BLaER1 (cell line): ENCODE measurements at regions not wholly inside any gene's neighbourhood (a gene's known extent, or its start where the extent isn't known, plus 50 kb on each side); places are given as distances from the start of the nearest gene placed in this dataset.

Source experiments
- H3K27ac ChIP-seq: shearing (Covaris generic); formaldehyde crosslinking; 2 replicates; pipeline ENCODE4 v1.8.1; 2022
- H3K27me3 ChIP-seq: shearing (Covaris generic); formaldehyde crosslinking; 2 replicates; pipeline ENCODE4 v1.8.1; 2022
- H3K36me3 ChIP-seq: shearing (Covaris generic); formaldehyde crosslinking; 2 replicates; pipeline ENCODE4 v1.8.1; 2022
- H3K4me1 ChIP-seq: shearing (Covaris generic); formaldehyde crosslinking; 2 replicates; pipeline ENCODE4 v1.8.1; 2022
- H3K4me2 ChIP-seq: shearing (Covaris generic); formaldehyde crosslinking; 2 replicates; pipeline ENCODE4 v1.8.1; 2022
- H3K4me3 ChIP-seq: shearing (Covaris generic); formaldehyde crosslinking; 2 replicates; pipeline ENCODE4 v1.8.1; 2022
- H3K9ac ChIP-seq: shearing (Covaris generic); formaldehyde crosslinking; 2 replicates; pipeline ENCODE4 v1.8.1; 2022
- H3K9me3 ChIP-seq: shearing (Covaris generic); formaldehyde crosslinking; 2 replicates; pipeline ENCODE4 v1.8.1; 2022
- H4K20me1 ChIP-seq: shearing (Covaris generic); formaldehyde crosslinking; 2 replicates; pipeline ENCODE4 v1.8.1; 2022
- Cebpa-rat ChIP-seq: shearing (Covaris generic); IDR thresholded peaks from 2 replicates; pipeline ENCODE4 v1.8.1; 2022

DNA sequence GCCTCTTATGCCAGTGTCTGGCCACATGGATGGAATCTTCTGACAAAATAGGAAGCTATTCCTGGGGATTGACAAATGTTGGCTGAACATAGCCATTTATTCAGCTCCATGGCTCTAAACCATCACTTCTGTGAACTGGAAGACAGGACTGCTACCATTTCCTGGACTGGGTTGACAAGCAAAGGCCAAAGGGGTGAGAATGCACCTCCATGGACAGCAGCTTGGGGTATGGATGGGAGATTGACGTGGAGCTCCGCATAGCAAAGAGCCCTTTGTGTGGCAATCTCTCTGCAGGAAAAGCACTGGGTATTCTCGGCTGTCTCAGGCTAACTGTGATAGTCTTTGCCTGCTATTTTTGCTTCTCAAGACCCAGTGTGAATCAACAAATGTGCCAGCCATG lies 223.0 kb upstream of the EGLN3 start:
- Histone ChIP-seq H3K27ac (no peak overlapping the region), H4K20me1 (no peaks in the 10 kb centered on the region), H3K4me1 (peaks cover 7% of the 10 kb centered on the region), H3K36me3 (no peaks in the 10 kb centered on the region), H3K9me3 (no peaks in the 10 kb centered on the region), H3K4me2 (no peak overlapping the region), H3K27me3 (no peaks in the 10 kb centered on the region), H3K9ac (no peak overlapping the region), H3K4me3 (no peak overlapping the region)
- TF ChIP-seq Cebpa-rat = no peak

GRCh38 chr14:34172550-34173368 lies 221.9 kb upstream of the EGLN3 start:
- H3K4me2 ChIP-seq = no peak overlapping the region
- H4K20me1 ChIP-seq = no peaks in the 10 kb centered on the region
- no peak overlapping the region for H3K9ac ChIP-seq
- no peaks in the 10 kb centered on the region for H3K9me3 ChIP-seq
- peaks cover 7% of the 10 kb centered on the region for H3K4me1 ChIP-seq
- no peak overlapping the region for H3K4me3 ChIP-seq
- no peaks in the 10 kb centered on the region for H3K36me3 ChIP-seq
- H3K27ac ChIP-seq = no peak overlapping the region
- H3K27me3 ChIP-seq = no peaks in the 10 kb centered on the region
- no peak for TF ChIP-seq Cebpa-rat

- Histone ChIP-seq H4K20me1 (no peaks in the 10 kb centered on the region), H3K36me3 (no peaks in the 10 kb centered on the region), H3K4me3 (no peak overlapping the region), H3K4me2 (no peak overlapping the region), H3K27me3 (no peaks in the 10 kb centered on the region), H3K9me3 (no peaks in the 10 kb centered on the region), H3K4me1 (peaks cover 7% of the 10 kb centered on the region), H3K9ac (no peak overlapping the region), H3K27ac (no peak overlapping the region)
- TF ChIP-seq Cebpa-rat = no peak
Measured at GRCh38 chr14:34172173-34172451, 221.2 kb upstream of the EGLN3 start.

DNA sequence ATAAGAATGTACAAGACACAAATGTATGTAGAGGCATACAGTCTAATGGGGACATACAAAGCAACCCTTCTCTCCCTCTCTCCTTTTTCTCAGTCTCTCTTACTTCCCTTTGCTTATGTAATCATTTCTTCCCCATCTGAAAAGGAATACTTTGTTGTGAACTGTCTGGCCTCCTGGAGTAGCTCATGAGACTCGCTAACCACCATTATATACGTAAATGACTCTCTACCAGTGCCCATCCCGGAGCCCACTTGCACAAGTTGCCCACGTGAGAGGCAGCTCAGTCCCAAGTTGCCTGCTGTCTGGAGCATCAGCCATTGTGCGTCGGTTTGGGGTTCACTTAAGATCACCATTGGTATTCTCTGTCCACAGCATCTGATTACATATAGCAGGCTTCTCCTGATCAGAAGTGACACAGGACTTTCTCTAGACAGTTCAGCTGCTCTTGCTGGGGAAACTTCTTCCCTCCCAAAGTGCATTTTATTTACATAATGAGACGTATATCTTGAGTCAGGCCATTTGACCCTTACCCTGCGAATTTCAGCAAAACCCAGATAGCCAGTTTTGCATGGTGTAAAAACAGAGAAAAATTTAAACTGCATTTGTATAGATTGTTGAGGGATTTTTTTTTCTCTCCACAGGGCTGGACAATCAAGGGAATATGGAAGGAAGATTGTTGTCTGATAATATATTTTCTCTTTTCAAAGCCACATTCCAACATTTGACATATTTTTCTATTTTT lies 220.7 kb upstream of the EGLN3 start:
- H3K27me3 ChIP-seq = no peaks in the 10 kb centered on the region
- no peak for TF ChIP-seq Cebpa-rat
- no peak overlapping the region for H3K4me3 ChIP-seq
- H3K9me3 ChIP-seq = no peaks in the 10 kb centered on the region
- no peak overlapping the region for H3K4me2 ChIP-seq
- peaks cover 7% of the 10 kb centered on the region for H3K4me1 ChIP-seq
- no peak overlapping the region for H3K27ac ChIP-seq
- no peaks in the 10 kb centered on the region for H4K20me1 ChIP-seq
- H3K9ac ChIP-seq = no peak overlapping the region
- no peaks in the 10 kb centered on the region for H3K36me3 ChIP-seq

GRCh38 chr14:34170882-34171281 lies 220.0 kb upstream of the EGLN3 start:
- Histone ChIP-seq H3K36me3 (no peaks in the 10 kb centered on the region), H3K9ac (no peak overlapping the region), H3K4me3 (no peak overlapping the region), H3K4me2 (no peak overlapping the region), H3K9me3 (no peaks in the 10 kb centered on the region), H4K20me1 (no peaks in the 10 kb centered on the region), H3K4me1 (peaks cover 5% of the 10 kb centered on the region), H3K27ac (no peak overlapping the region), H3K27me3 (no peaks in the 10 kb centered on the region)
- TF ChIP-seq Cebpa-rat = no peak

DNA sequence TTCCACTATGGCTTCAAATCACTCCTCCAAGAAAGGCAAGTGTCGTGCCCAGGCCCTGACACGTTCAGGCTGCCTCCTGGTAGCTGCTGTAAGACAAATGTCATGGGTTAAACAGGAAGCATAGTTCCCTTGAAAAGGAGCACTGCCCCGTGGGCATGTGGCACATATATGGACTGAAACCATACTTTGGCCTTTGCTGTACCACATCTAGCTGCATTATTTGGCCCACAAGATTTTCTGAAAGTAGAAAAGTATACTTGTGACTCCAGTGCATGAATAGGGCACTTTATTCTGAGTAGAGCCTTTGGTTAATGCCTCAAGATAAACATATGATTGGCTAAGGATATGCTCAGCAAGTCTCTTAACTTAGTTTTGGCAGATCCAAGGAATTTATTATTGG lies 218.7 kb upstream of the EGLN3 start:
- Histone ChIP-seq H3K9ac (no peak overlapping the region), H3K27me3 (no peaks in the 10 kb centered on the region), H3K4me3 (no peak overlapping the region), H3K36me3 (no peaks in the 10 kb centered on the region), H4K20me1 (no peaks in the 10 kb centered on the region), H3K9me3 (no peaks in the 10 kb centered on the region), H3K27ac (no peak overlapping the region), H3K4me1 (no peaks in the 10 kb centered on the region), H3K4me2 (no peak overlapping the region)
- no peak for TF ChIP-seq Cebpa-rat

GRCh38 chr14:34168656-34169055 lies 217.8 kb upstream of the EGLN3 start:
- Histone ChIP-seq H3K4me3 (no peak overlapping the region), H3K27me3 (no peaks in the 10 kb centered on the region), H3K9me3 (no peaks in the 10 kb centered on the region), H3K4me2 (no peak overlapping the region), H4K20me1 (no peaks in the 10 kb centered on the region), H3K36me3 (no peaks in the 10 kb centered on the region), H3K27ac (no peak overlapping the region), H3K9ac (no peak overlapping the region), H3K4me1 (no peaks in the 10 kb centered on the region)
- TF ChIP-seq Cebpa-rat = no peak

- no peaks in the 10 kb centered on the region for H3K9me3 ChIP-seq
- H3K4me2 ChIP-seq = no peak overlapping the region
- H3K36me3 ChIP-seq = no peaks in the 10 kb centered on the region
- no peak overlapping the region for H3K9ac ChIP-seq
- H3K4me3 ChIP-seq = no peak overlapping the region
- H3K27ac ChIP-seq = no peak overlapping the region
- no peak for TF ChIP-seq Cebpa-rat
- H3K4me1 ChIP-seq = no peaks in the 10 kb centered on the region
- no peaks in the 10 kb centered on the region for H3K27me3 ChIP-seq
- no peaks in the 10 kb centered on the region for H4K20me1 ChIP-seq
Measured at GRCh38 chr14:34165847-34166350, 215.0 kb upstream of the EGLN3 start.

- H3K9me3 ChIP-seq = no peaks in the 10 kb centered on the region
- H3K4me2 ChIP-seq = no peak overlapping the region
- no peak overlapping the region for H3K9ac ChIP-seq
- no peaks in the 10 kb centered on the region for H3K27me3 ChIP-seq
- H3K4me3 ChIP-seq = no peak overlapping the region
- TF ChIP-seq Cebpa-rat = no peak
- H3K4me1 ChIP-seq = no peaks in the 10 kb centered on the region
- H3K27ac ChIP-seq = no peak overlapping the region
- no peaks in the 10 kb centered on the region for H4K20me1 ChIP-seq
- no peaks in the 10 kb centered on the region for H3K36me3 ChIP-seq
Measured at GRCh38 chr14:34164162-34164864, 213.4 kb upstream of the EGLN3 start.
